22Rv1 (cell line): ENCODE measurements at regions not wholly inside any gene's neighbourhood (a gene's known extent, or its start where the extent isn't known, plus 50 kb on each side); places are given as distances from the start of the nearest gene placed in this dataset.
"Not testable (repeated sequence)": the region's sequence is repeated elsewhere in the genome, so short reads cannot be mapped to it uniquely, and the experiment has no call there.

ENCODE experiments used
- H3K27ac ChIP-seq: fragments of 450-650 bp; 2 replicates; pipeline ENCODE4 v1.5.1; 2017
- CTCF ChIP-seq: fragments of 450-650 bp; IDR thresholded peaks from 2 replicates; pipeline ENCODE4 v1.5.1; 2017; ENCODE audit warnings: mild to moderate bottlenecking
- ZFX ChIP-seq: fragments of 450-650 bp; IDR thresholded peaks from 2 replicates; pipeline ENCODE4 v1.6.1; 2017; ENCODE audit warnings: antibody characterized with exemption, borderline replicate concordance

GRCh38 chr5:124962111-124962510 is 215.7 kb upstream of the ZNF608 start:
- TF ChIP-seq CTCF (no peak), ZFX (no peak)
- no peak overlapping the region for H3K27ac ChIP-seq

- no peak overlapping the region for H3K27ac ChIP-seq
- no peak for TF ChIP-seq CTCF
- no peak for TF ChIP-seq ZFX
These were observed 216.3 kb upstream of the ZNF608 start for GRCh38 chr5:124962735-124963134.

- H3K27ac ChIP-seq: peak overlapping the region; percentile 52
- TF ChIP-seq ZFX: no peak
- TF ChIP-seq CTCF: no peak
These were observed 216.9 kb upstream of the ZNF608 start for GRCh38 chr5:124963236-124963919.

- H3K27ac ChIP-seq: not testable (repeated sequence)
These were observed 220.3 kb upstream of the ZNF608 start for GRCh38 chr5:124966741-124967140.

- not testable (repeated sequence) for H3K27ac ChIP-seq
These were observed 223.9 kb upstream of the ZNF608 start for GRCh38 chr5:124970381-124970780.

GRCh38 chr5:124972703-124973102 is 226.3 kb upstream of the ZNF608 start:
- TF ChIP-seq ZFX: no peak
- TF ChIP-seq CTCF: peak; percentile 21; the same call in 1 of the 2 replicates
- no peak overlapping the region for H3K27ac ChIP-seq

- H3K27ac ChIP-seq: no peak overlapping the region
- TF ChIP-seq CTCF: no peak
- no peak for TF ChIP-seq ZFX
These were observed 227.2 kb upstream of the ZNF608 start for GRCh38 chr5:124973661-124974060.

GRCh38 chr5:124976086-124976485 is 229.6 kb upstream of the ZNF608 start:
- TF ChIP-seq CTCF (no peak), ZFX (no peak)
- no peak overlapping the region; the same call in 1 of the 2 replicates for H3K27ac ChIP-seq
